ENCODE measurements at regions not wholly inside any gene's neighbourhood (a gene's known extent, or its start where the extent isn't known, plus 50 kb on each side); places are given as distances from the start of the nearest gene placed in this dataset.
A peak's percentile ranks its signal among the peaks of the same experiment; 100 is the strongest.

DNA sequence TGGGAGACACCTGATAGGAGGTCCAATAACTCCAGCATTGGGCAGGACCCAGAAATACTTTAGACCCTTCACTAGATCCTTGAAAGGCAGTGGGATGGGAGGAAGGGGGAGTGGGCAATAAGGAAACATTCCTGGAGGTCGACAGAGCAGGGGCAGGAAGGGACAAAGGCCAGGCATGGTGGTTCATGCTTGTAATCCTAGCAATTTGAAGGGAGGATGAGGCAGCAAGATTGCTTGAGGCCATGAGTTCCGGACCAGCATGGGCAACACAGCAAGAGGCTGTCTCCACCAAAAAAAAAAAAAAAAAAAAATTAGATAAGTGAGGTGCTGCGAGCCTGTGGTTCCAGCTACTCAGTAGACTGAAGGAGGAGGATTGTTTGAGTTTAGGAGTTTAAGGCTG is 134.9 kb downstream of the JCAD start:
- DNase-seq: no peak

DNA sequence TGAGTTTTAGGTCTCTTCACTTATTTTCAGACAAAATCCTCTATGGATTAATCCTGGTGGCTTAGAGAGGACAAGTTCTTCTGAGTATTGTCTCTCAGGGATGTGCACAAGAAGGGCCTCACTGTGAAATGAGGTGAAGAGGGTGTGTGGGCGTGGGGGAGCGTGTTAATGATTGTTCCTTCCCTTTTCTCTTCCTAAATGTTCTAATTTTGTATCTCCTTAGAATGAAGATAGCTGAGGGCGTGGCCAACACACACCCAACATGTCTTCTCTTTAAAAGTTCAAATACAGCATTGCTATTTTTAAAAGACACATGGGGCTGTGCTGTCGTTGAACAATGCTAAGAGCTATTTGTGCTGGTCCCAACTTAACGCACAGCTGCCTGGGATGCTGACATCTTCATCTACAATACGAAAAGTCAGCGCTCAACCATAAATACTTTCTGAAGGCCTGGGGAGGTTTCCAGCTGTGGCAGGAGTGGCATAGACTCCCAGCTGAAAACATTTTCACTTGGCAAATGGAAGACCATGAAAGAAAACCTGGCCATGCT is 135.9 kb downstream of the JCAD start:
- no peak for DNase-seq

DNA sequence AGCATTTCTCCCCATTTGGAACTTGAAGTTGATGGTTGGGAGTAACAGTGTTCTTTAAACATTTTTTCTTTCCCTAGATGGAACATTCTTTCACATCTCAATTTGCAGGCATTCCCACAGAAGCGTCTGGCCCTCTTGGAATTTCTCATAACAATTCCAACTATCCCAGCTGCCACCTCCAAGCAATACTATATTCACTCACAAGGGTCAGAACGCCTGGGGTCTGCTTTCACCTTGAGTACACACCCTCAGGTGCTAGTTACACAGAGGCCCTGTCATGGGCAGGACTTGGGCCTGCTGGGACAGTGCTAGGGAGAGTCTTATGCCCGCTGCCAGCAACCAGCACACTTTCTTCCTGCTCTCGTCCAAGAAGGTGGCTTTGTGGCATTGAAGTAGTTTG is 136.5 kb downstream of the JCAD start:
- DNase-seq: no peak

DNA sequence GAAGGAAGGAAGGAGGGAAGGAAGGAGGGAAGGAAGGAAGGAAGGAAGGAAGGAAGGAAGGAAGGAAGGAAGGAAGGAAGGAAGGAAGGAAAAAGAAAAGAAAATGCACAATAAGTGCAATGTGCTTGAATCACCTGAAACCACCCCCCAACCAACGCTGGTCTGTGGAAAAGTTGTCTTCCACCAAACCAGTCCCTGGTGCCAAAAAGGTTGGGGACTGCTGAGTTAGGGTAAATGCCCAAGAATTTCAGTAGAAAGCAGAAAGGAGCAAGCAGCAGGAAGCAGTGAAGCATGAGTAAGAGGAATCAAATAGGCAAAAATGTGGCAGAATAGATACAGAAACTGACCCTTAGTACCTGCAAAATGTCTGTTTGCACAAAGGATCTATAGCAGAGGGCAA is 137.2 kb downstream of the JCAD start:
- no peak for DNase-seq

DNA sequence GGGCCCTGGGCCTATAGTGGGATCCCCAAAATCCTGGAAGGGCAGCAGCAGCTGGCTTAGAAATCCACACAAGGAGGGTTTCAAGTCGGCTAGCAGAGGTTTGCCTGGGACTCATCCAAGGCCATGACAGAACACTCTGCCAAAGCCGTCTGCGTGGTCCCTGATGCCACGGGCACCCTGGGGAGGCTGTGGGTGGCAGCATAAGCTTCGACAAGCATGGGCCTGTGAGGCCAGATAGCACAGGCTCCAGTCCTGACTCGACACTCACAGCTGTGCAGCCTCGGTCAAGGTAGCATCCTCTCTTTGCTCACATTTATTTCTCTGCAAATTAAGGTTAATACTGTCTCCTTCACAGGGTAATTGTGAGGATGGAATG is 138.3 kb downstream of the JCAD start:
- DNase-seq: no peak

DNA sequence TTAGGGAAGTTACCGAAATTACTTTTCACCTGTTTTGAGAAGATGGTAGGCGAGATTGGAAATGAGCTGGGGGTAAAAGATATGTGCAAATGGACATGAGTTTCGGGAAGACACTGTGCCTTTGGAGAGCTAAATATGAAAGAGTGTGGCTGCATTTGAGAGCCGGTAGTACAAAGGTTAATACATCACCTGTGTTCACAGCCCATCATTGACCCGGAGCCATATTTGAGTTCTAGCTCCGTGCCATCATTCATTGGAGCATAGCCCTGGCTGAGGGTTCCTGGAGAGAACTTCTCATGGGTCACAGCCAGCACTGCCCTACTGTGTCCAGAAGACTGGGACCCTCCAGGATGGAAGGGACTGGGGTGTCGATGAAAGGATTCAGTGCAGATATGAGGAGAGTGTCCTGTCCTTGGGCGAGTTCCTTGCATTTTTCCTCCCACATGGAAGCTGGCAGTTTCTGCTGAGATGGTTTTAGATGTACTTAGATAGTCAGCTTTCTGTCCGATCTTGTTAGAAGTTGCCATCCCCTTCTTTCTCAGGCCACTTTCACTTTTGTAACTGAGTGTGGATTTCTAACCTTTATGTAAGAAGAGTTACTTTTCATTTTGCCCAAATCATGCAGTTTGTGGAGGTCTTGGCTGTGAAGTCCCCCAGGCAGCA is 138.8 kb downstream of the JCAD start:
- no peak for DNase-seq

DNA sequence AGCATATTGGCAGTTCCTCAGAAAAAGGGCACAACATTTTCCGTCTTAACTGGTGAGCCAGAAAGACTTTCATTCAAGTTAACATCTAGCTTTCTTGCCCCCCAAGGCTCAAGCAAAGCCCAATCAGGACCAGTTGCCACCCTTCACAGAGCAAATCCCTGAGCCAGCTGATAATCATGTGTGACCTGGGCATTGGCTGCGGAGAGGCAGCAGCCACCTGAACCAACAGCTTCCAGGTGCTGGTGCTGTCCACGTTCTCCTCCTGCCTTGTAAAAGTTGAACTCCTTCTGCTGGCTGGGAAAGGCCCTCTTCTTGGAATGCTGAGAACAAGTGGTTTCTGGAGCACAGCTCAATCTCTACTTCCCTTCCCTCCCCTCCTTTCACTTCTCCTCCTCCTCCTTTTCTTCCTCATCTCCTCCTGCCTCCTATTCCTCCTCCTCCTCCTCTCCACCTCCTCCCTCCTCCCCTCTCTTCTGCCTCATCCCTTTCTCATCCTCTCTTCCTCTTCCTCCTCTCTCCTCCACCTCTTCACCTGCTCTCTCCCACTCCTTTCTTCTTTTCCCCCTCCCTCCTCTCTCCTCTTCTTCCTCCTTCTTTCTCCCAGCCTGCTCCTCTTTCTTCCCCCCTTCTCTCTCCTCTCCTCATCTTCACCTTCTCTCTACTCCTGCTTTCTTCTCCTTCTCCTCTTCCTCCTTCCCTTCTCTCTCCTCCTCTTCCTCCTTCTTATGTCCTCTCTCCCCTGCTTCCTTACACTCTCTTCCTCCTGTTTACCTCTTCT is 140.6 kb downstream of the JCAD start:
- DNase-seq: no peak

DNA sequence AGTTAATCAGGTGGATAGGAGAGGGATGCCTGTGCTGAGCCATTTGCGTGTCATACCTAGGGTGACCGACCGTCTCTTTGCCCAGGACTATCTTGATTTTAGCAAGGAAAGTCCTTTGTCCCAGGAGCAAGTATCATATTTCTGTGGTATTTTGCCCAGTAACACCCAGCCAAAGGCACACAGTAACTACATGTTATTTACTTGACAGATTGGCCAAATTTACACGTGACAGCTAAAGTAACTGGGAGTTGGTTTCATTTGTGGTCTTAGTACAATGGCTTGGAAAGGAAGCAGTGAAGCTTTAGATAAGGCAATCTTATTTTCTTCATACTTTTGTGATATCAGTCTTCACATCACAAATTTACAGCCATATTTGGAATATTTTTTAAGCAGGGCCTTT is 142.1 kb downstream of the JCAD start:
- no peak for DNase-seq

DNA sequence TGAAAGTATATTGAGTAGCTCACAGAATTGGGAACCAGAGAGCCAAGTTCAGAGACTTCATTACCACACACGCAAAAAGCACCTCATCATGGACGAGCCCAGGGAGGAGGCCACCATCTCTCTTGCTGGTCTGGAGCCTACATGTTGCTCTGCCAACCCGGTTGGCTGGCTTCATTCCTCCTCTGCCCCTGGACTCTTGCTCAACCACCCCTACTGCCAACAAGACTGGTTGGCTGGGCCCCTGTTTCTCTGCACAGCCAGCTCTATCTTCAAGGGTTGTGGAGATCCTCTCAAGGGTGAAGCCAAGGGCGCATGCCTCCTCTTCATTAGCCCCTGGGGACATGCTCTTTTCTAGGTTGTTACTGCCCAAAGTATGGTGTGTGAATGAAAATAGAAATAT is 142.7 kb downstream of the JCAD start:
- no peak for DNase-seq

DNA sequence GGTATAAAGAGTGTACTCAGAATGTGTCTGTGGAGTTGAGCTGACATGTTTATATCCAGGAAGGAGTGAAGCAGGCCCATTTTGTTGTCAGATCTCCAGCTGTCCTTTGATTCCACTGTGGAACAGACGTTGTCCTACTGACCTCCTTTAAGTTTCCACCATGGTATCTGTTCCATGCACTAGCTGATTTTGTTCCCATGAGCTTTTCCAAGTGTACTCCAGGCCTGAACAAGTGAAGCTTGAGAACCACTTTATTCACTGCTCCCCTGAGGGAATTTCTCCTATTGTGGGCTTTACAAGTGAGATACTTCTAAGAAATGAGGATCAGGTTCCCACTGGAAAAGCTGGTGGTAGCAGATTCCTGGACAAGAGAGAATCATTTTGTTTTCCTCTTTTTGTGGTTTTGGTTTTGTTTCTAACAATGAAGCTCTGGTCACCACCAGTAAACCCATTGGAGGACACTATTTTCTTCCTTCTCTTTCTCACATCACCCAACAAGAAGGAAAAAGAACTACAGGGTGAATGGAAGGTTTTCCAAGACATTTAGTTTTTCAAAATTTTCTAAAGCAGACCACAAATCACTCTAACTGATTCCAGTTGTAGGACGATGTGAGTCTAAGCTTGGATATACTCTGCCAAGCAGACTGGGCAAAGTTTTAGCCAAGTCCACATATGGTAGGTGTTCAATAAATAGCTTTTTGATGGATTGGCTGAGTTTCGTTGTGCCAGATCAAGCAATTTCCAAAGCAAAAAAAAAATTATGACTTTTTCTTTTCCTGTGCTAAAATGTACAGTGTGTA is 144.2 kb downstream of the JCAD start:
- no peak for DNase-seq

DNA sequence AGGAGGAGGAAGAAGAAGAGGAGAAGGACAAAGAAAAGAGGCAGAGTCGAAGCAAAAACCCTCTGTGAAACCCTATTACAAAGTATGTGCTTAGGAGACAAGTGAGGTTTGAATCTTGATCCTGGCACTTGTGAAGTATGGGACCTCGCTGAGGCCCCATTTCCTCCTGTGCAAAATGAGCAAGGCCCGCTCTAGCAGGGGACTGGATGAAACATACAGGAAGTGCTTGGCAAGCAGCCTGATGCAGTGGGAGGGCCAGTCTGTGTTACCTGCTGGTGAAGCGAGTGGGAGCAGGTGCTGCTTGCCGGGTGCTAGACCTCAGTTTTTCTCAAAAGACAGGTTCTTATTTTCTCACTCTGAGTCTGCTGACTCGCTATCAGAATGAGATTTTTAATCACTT is 150.4 kb downstream of the JCAD start:
- DNase-seq: no peak

DNA sequence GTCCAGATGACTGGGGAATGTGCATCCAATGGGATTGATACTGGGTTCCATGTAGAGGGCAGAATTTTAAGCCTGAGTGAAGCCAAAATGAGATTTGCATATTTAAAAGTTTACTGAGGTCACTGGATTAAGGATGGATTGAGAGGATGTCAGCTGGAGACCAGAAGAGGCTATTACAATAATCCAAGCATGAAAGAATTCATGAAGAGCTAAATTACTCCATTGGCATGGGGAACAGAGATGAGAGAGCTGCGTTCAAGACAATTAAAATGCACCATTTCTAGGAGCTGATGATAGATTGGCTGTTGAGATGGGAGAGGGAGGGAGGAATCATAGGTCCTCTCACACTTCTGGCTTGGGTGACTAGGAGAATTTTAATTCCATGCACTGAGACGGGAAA is 158.5 kb downstream of the JCAD start:
- no peak for DNase-seq

DNA sequence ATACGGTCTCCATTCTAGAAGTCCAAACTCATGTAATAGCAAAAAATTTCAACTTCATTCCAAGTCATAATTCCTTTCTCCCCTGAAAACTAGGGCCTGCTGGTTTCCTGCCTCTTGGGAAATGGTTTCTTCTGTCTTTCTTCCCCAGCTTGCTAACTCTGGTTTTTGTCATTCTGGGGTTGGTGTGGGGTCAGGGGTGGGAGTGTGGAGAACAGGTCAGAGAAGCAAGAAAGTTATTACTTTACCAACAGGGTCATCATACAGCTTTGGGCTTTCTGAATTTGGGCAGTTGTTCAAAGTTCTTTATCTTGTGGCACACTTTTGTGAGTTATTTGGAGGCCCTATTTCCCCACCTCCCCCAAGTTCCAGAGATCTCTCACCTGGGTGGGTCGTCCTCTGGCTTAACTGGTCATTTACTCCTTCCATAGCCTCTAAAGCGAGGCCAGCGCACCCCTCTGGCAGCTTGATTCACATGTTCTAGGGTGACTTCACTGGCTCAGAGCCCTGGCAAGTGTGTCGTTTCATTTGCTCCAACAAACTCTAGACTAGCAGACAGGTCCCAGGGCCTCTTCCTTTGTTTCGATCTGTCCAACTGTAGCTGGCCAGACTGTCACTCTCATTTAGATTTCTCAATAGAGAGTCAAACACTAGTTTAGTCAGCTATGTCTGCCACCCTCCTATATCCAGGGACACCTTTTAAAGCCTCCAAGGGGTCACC is 161.2 kb downstream of the JCAD start:
- no peak for DNase-seq

DNA sequence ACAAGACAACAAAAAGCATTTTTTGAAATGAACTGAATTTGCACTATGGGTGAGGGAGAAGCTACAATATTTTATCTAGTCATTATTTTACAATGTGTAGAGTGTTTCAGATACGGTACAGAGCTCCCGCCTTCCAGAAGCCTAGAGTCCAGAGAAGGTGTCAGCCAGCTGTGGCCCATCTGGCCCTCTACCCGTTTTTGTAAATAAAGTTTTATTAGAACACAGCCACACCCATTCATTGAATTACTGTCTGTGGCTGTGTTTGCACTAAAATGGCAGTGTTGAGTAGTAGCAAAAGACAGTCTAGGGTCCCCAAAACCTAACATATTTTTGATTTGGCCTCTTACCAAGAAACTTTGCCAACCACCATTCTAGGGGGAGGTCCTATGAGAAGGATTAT is 162.0 kb downstream of the JCAD start:
- DNase-seq: no peak

DNA sequence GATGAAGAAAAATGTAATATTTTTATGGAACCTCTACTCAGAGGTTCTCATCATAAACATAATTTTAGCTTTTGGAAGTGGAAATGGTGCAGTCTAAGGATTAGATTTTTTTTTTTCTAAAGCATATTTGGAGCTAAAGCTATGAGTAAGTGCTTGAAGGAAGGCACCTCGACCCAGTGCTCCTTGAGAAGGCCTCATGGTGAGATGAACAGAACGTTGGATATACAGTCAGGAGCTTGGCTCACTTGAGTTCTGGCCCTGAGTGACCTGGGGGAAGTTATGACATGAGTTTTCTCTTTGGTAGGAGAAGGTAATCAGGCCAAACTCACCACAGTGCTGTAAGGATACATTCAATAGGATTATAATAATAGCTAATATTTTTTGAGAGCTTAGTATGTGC is 163.3 kb downstream of the JCAD start:
- DNase-seq: no peak

DNA sequence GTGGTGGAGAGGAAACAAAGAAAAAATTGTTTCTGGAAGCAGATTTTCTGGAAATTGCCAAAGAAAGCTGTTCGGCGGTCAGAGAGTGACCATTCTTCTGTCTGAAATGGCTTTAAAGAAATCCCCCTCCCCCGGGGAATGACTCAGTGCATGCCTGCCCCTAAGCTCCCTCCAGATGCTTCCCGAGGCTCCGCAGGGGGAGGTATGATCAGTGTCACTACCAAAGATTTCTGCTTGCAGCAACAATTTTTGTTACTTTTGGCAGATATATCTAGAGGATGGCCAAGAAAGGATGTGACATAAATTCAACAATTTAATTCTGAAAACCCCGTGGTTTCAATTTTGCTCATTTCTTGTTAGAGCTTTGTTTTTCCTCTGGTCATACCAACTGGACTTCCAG is 163.9 kb downstream of the JCAD start:
- DNase-seq: peak; percentile 82

DNA sequence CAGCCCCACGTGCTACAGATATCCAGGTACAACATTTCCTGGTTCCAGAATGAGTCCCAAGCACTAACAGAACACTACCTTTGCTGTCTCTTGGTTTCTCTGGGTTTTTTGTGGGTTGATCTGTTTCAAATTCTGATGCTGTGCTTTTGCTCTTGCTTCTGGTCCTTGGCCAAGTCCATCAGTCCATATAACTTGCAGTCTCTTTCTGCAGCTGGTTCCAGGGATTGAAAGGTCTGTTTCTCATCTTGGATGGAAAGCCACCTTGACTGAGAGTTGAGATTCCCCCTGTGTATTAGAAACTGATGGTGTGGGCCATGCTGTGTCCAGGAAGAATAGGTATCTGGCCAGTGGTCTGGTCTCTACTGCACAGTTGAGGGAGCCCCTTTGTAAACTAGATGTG is 171.1 kb downstream of the JCAD start:
- DNase-seq: no peak

DNA sequence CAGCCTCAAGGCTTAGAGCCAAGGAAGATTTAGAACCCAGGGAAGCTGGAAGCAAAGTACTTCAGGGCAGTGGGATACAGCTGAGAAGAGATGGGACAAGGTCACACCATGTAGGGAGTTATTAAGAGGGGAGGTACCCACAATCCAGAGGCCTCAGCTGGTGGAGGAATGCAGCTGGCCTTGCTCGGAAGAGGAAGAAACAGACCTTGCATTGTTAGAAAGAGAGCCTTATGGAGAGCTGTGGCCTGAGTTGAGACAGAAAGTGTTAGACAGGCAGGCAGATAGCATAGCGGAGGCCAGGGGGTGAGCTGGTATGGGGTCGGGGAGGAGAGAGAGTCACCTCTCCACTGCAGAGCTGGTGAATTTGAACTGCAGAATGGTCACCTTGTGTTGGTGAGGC is 173.1 kb downstream of the JCAD start:
- DNase-seq: no peak

DNA sequence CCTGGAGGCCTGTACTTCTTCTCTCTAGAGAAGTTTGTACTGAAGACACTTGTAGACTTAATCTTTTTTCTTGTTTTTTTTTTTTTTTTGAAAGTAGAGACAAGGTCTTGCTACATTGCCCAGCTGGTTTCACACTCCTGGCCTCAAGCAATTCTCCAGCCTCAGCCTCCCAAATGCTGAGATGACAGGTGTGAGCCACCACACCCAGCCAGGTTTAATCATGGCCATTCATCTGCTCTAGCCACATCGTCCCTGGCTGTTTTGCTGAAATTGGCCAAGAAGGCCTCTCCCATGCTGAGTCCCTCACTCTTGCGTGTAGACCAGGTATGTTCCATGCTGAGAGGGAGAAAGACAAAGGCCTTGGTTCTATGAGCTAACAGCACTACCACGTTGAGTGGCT is 176.2 kb downstream of the JCAD start:
- DNase-seq: no peak

DNA sequence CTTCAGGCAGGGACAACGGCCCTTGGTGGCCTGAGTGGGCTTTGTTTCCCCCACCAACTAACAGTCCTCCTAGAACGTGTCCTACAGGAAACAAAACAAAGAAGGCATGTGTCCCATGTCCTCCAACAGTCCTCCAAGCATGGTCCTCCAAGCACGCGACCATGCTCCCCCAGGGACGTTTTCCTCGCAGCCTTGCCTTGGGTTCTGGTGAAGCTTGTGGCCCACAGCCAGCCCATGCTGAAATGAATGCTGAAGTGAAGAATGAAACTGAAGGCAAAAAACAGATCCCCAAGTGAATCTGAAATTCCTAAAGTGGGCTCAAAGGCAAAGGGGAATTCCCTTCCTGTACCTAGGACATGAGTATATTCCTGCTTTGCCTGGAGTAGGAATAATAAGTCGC is 176.6 kb downstream of the JCAD start:
- no peak for DNase-seq

DNA sequence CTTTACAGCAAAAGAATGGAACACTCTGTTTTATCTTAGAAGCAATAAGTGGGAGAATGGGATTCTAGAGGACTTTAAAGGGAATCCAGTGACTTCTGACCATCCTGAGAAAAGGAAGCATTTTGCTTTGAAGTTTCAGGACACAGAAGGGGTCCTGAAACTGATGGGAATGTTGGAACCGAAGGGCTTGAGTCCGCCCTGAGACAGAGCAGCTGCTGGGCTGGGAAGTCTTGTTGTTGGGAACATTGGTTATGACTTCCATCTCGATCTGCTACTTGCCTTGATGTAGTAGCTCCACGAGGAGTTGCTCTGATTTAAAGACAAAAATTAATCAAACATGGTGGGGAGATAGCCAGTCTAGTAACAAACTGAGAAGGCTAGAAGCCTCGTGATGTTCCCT is 177.6 kb downstream of the JCAD start:
- DNase-seq: no peak

DNA sequence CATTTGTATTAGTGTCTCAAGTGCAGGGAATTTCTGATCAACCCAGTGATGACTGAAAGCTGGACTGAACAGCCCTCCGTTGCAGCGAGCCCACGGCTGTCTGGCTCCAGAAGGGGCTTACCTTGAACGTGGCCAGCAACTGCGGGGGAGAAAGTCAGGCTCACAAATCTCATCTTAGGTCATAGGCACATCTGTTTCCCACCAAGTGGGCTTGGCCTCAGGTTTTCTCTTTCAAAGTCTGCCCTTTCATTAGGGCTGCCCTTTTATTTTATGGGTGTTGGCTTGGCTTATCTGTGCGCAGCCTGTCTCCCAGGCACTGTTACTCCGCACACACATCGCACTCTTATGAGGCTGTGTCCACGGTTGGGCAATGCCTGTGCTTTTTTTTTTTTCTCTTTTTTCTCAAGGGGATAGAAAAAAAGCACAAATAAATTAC is 178.0 kb downstream of the JCAD start:
- DNase-seq: peak; percentile 68

DNA sequence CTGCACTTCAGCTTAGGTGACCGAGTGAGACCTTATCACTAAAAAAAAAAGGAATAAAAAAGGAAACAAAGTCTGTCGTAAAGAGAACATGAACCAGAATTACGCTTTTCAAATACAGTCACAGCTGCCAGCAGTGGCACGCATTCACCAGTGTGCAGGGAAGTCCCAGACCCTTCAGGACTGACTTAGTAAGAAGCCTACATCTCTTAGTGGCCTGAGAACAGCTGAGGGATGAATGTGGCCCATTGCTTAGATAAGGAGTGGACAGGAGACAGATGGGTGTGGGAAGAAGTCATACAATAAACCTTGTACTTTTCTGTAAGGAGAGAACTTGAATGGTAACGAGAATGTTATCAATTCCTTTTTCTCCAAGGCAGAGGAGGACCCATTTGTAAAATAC is 178.5 kb downstream of the JCAD start:
- DNase-seq: no peak
